ENCODE measurements at regions not wholly inside any gene's neighbourhood (a gene's known extent, or its start where the extent isn't known, plus 50 kb on each side); places are given as distances from the start of the nearest gene placed in this dataset.

DNA sequence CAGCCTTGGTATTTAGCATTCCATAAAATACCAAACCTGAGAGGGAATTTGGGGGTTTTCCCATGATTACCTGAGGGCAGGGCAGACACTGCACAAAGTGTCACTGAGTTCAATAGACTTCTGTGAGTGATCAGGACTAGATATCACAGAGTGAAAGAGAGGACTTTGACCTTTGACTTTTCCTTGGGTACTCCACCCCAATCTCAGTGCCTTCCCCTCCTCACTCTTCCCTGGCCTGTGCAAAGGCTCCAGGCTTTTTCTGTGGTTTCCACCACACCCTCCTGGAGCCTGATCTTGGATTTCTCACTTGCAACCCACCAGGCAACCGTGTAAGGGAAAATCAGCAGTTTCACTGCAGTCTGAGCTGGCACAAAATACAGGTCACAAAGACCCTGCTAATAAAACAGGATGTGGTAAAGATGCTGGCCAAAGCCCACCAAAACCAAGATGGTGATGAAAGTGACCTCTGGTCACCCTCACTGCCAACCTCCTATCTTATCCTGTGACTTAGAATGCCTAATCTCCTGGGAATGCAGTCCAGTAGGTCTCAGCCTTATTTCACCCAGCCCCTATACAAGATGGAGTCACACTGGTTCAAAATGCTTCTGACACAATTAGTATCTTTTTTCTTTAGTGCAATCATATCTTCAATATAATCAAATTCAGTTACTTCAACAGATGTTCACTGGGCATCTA, 64.0 kb downstream of the BOD1L2 start:
- TF ChIP-seq, protein P1, sequence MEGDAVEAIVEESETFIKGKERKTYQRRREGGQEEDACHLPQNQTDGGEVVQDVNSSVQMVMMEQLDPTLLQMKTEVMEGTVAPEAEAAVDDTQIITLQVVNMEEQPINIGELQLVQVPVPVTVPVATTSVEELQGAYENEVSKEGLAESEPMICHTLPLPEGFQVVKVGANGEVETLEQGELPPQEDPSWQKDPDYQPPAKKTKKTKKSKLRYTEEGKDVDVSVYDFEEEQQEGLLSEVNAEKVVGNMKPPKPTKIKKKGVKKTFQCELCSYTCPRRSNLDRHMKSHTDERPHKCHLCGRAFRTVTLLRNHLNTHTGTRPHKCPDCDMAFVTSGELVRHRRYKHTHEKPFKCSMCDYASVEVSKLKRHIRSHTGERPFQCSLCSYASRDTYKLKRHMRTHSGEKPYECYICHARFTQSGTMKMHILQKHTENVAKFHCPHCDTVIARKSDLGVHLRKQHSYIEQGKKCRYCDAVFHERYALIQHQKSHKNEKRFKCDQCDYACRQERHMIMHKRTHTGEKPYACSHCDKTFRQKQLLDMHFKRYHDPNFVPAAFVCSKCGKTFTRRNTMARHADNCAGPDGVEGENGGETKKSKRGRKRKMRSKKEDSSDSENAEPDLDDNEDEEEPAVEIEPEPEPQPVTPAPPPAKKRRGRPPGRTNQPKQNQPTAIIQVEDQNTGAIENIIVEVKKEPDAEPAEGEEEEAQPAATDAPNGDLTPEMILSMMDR (IDR thresholded peaks at IDR 0.05): no peak
- TF ChIP-seq POLR2A (IDR thresholded peaks at IDR 0.05): no peak

Data from body of pancreas (tissue), 4 donors.